OCI-M2 (cell line): ENCODE measurements at regions not wholly inside any gene's neighbourhood (a gene's known extent, or its start where the extent isn't known, plus 50 kb on each side); places are given as distances from the start of the nearest gene placed in this dataset.
"Not testable (repeated sequence)": the region's sequence is repeated elsewhere in the genome, so short reads cannot be mapped to it uniquely, and the experiment has no call there.

Source experiments
- DNase-seq: peaks from one replicate; lab custom pipeline; 2025; ENCODE audit not compliant: unreplicated experiment; lab: John Stamatoyannopoulos, UW

GRCh38 chr1:219560856-219561255 lies 52.0 kb downstream of the ZC3H11B start:
- DNase-seq = no peak

DNA sequence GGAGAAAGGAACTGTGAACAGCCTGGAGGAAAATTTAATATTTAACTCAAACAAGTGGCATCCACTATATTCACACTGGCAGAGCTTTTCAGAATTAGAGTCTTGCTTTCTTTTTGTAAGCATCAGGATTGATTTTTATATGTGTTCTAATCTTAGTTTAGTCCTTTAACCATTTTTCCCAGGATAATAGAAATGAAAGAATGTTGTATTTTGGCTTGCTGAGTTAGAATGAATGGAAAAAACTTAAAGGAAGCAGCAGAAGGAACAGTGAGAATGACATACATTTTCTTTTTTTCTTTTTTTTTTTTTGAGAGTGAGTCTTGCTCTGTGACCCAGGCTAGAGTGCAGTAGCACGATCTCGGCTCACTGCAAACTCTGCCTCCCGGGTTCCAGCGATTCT lies 53.0 kb downstream of the ZC3H11B start:
- DNase-seq = no peak

GRCh38 chr1:219555806-219556205 lies 57.1 kb downstream of the ZC3H11B start:
- DNase-seq = no peak

GRCh38 chr1:219555031-219555692 lies 57.7 kb downstream of the ZC3H11B start:
- DNase-seq = no peak

DNA sequence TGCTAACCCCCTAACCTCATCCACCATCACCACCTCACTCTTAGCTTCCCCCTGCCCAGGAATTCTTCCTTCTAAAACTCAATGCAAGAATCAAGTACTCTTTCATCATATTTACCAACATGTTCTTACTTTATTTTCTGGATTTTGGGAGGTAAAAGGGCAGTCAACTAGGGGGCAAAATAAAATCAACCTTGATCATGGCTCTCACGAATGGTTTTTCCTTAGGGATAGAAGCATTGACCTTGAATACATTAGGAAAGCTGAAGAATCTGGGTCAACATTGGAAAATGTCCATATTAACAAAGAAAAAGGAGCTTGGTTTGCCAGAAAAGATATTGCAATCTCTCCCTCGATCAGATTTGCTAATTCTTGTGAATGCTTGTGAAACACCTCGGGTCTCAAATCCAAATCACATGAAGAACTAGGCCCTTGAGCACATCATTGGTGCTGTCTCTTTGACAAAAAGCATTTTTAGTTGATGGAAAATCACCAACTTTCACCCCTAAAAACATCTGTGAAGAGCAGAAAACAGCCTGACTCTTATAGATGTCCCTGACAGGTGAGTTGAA lies 58.9 kb downstream of the ZC3H11B start:
- DNase-seq = no peak

- no peak for DNase-seq
Observed at GRCh38 chr1:219550201-219550600, 62.7 kb downstream of the ZC3H11B start.

- DNase-seq = no peak
Observed at GRCh38 chr1:219549215-219549614, 63.7 kb downstream of the ZC3H11B start.

DNA sequence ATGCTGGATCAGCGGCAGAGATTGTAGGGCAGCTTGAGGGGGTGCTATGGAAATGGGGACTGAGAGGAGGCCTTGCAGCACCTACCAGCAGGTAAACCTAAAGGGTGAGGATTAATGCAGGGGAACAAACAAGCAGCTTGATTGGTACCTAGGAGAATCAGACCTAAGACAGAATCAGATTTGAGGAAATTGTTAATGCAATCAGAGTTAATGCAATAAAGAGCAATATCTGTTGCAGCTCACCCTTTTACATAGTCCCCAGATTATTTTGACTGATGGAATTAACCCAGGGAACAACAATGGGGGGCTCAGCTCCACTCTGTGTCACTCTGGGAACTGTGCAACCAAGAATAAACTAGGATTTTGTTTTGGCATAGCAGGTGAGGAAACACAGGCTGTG lies 64.5 kb downstream of the ZC3H11B start:
- no peak for DNase-seq

GRCh38 chr1:219545756-219546155 lies 67.1 kb downstream of the ZC3H11B start:
- not testable (repeated sequence) for DNase-seq

GRCh38 chr1:219544163-219544846 lies 68.6 kb downstream of the ZC3H11B start:
- DNase-seq = no peak

DNA sequence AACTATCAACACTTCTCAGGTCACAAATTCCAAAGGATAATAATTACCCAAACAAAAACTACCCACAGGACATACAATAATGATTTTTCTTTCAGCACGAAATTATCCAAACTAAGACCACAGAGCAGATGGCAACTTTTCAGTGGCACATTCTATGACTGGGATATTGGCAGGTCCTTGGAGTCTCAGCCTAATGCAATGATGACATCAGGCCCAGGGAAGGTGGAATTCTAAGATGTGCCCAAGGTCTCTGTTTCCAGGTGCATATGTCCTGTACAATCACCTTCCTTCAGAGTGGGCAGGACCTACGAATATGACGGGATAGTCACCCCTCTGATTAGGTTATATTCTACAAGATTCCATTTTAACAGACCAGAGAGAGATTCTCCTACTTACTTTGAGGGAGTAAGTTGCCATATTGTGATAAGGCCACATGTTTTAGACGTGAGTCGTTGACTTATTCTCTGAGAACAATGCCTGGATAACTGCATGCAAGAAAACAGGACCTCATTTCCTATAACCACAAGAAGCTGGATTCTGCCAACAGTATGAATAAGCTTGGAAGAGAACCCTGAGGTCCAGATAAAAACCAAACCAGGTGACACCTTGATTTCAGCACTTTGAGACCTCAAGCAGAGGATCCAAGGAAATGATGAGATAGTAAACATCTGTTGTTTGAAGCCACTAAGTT lies 69.9 kb downstream of the ZC3H11B start:
- no peak for DNase-seq

DNA sequence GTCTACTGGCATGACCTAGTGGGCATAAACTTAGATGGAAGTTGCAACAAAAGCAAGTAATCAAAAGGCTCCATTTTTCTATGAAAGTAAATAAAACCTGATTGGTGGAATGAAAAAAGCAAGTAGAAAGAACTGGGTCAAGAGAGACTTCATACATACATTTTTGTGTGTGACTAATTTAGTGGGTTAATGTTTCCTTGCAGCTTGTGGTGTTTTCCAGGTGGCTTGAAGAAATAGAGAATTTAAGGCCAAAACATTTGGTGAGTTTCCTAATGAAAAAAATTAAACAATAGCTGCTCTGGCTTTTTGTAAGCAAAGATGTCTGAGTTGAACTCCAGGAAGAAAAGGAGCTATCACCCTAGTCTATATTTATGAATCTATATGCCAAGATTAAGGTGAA lies 71.0 kb downstream of the ZC3H11B start:
- no peak for DNase-seq

GRCh38 chr1:219539645-219540254 lies 73.2 kb downstream of the ZC3H11B start:
- DNase-seq = no peak

DNA sequence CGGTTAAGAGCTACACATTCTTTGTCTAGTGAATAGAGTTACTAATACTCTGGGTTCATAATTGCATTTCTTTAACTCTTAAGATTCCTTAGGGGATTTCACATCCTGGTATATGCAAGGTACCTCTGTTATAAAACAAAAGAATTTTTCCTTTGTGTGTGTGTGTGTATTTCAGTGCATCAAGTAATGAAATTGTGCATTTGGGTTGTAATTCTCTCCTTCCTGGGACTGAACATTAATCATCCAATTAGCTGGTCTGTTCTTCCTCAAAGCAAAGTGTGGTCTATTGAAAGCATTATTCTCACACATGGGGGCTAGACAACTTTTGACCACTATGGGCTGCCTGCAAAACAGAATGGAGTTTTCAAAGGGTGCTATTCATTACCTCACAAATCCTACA lies 74.0 kb downstream of the ZC3H11B start:
- no peak for DNase-seq

DNA sequence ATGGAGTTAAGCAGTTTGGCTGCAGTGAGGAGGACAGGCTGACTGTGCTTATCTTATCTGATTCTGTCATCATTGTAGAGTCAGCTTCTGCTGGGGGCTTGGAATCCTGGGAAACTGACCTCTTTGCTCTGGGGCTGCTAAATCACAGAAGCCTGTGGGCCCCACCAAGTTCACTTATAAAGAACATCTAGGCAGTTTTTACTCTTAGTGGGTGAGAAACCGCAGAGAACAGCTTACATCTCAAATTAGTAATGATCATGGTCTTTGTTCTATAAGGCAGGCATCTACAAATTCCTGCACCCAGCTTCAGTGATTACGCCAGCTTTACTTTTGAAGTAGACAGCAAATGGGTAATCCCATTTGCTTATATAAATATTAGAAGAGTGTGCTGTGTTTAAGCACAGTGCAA lies 75.7 kb downstream of the ZC3H11B start:
- no peak for DNase-seq

DNA sequence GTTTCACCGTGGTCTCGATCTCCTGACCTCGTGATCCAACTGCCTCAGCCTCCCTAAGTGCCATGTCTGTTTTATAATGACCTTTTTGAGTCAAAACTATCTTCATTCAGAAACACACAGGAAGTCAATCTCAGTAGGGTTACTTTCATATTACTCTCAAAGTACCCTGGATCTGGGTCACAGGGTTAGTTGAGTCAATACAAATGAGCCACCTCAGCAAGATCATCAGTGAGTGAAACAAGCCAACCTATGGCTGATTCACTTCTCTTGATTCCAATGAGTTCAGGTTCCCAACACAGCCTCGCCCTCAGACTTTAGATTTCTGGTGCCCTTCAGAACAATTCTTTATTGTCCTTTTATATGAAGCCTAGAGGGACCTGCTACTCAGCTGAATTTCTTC lies 76.9 kb downstream of the ZC3H11B start:
- no peak for DNase-seq

- DNase-seq = no peak
Observed at GRCh38 chr1:219534991-219535390, 77.9 kb downstream of the ZC3H11B start.

DNA sequence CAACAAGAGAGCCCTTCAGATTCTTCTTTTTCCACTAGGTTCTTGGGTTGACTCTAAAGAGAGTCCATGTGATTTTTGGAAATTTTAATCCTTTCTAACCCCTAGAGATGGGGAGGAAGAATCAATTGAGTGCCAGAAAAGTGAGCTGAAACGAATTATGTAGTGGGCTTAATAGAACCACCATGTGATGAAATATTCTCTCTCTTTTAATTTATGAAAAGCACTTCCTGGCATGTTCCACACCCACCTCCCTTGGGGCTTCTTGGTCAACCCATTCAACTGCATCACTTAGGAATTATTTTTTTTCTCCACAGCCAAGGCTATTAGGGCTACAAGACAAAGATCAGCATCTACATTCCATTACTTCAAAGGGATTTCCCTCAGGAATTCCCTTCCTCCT lies 79.6 kb downstream of the ZC3H11B start:
- DNase-seq = no peak

- no peak for DNase-seq
Observed at GRCh38 chr1:219529116-219529515, 83.8 kb downstream of the ZC3H11B start.

DNA sequence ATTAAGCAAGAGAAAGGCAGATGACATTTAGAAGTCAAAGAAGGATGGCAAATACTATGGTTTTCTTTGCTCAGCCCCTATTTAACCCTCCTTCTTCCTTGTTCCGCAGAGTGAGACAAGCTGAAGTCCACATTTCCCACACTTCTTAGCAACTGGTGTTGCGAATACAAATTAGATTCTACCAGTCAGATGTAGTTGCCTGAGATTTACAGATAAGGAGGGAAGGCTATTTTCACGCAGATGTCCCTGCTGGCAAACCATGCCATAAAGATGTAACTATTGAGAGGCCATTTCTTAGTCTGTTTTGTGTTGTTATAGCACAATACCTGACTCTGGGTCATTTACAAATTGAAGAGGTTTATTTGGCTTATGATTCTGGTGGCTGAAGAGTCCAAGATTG lies 84.3 kb downstream of the ZC3H11B start:
- no peak for DNase-seq

- DNase-seq = no peak
Observed at GRCh38 chr1:219527994-219528393, 84.9 kb downstream of the ZC3H11B start.

DNA sequence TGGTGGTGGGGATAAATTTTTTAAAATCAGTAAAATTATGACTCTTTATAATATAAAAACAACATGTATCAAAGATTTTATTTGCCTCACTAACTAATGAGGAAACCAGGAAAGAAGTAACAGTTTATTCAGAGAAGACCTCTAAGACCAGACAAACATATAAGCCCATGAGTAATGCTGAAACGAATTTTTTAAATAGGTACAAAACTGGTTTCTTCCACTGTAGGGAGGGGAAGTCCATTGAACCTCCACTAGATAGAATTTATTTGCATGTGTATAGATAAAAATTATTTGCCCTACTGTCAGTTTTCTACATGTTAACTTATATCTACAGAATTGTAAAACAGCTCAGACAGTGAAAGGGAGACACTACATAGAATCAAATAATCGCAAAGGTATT lies 86.8 kb downstream of the ZC3H11B start:
- no peak for DNase-seq
